GM12878 (cell line): ENCODE measurements at regions not wholly inside any gene's neighbourhood (a gene's known extent, or its start where the extent isn't known, plus 50 kb on each side); places are given as distances from the start of the nearest gene placed in this dataset.

ENCODE experiments used
- ATAC-seq: fragments of 200-7000 bp; cut with Tn5 transposase; 3 replicates; pipeline ENCODE4 v1.9.1; 2020; ENCODE audit warnings: mild to moderate bottlenecking, moderate library complexity
- BruUV-seq: library from RNA; stranded (reverse); fragments of 400-500 nt; replicated peaks from 2 replicates; lab custom pipeline; 2021; lab: Mats Ljungman, UMichigan
- CTCF ChIA-PET: fragments of 300-600 bp; sonication (Branson Sonifier 250); formaldehyde crosslinking; extraction: SDS; loops from one replicate; lab custom pipeline; 2021; ENCODE audit warnings: inconsistent platforms; lab: Yijun Ruan, JAX
- POLR2A ChIA-PET: fragments of 350-600 bp; formaldehyde crosslinking; extraction: SDS; loops from one replicate; lab custom pipeline; 2021; ENCODE audit warnings: inconsistent platforms; lab: Charles Lee
- RAD21 ChIA-PET: fragments of 300-600 bp; sonication (Branson Sonifier 250); formaldehyde crosslinking; loops from one replicate; lab custom pipeline; 2023; ENCODE audit warnings: antibody characterized with exemption; ENCODE audit not compliant: unreplicated experiment; lab: Charles Lee
- SMC1A ChIA-PET: fragments of 300-600 bp; sonication (Branson Sonifier 250); formaldehyde crosslinking; loops from one replicate; lab custom pipeline; 2023; ENCODE audit not compliant: unreplicated experiment, uncharacterized antibody; lab: Charles Lee
- DNase-seq: peaks from one replicate; pipeline ENCODE4 v3.0.0-alpha.2; 2011; ENCODE audit warnings: low read depth, low spot score
- FAIRE-seq: peaks from 3 replicates; lab custom pipeline; 2011; peaks lifted over from hg19 to GRCh38; lab: Jason Lieb, UNC
- H2AFZ ChIP-seq: 2 replicates; pipeline ENCODE4 v1.6.0; 2011; ENCODE audit warnings: low read depth, low read length, control low read depth; ENCODE audit not compliant: control insufficient read depth
- H3K27ac ChIP-seq: 2 replicates; pipeline ENCODE4 v1.5.1; 2011; ENCODE audit warnings: control low read depth; ENCODE audit not compliant: control insufficient read depth, insufficient read depth
- H3K27me3 ChIP-seq, 2 experiments: replicated peaks in 1 of 2; 2 replicates each; pipeline versions ENCODE4 v1.6.0 to v1.6.1; 2011; ENCODE audit warnings: low read length in 1 of 2; ENCODE audit not compliant: control insufficient read depth in 2 of 2, insufficient read depth in 2 of 2
- H3K36me3 ChIP-seq, 2 experiments: 2 replicates each; pipeline ENCODE4 v1.5.1; 2011; ENCODE audit warnings: low read length in 1 of 2; ENCODE audit not compliant: control insufficient read depth in 2 of 2, insufficient read depth in 2 of 2
- H3K4me1 ChIP-seq: 2 replicates; pipeline ENCODE4 v1.6.1; 2011; ENCODE audit warnings: mild to moderate bottlenecking, low read length, moderate library complexity, mixed read lengths; ENCODE audit not compliant: control insufficient read depth, insufficient read depth
- H3K4me2 ChIP-seq: 2 replicates; pipeline ENCODE4 v1.6.0; 2011; ENCODE audit warnings: control low read depth; ENCODE audit not compliant: control insufficient read depth, insufficient read depth
- H3K4me3 ChIP-seq: fragments of 200-600 bp; sonication (generic); 2 replicates; pipeline ENCODE4 v1.5.1; 2016
- H3K79me2 ChIP-seq: 2 replicates; pipeline ENCODE4 v1.6.0; 2011; ENCODE audit warnings: low read length; ENCODE audit not compliant: control insufficient read depth, insufficient read depth
- H3K9ac ChIP-seq: 2 replicates; pipeline ENCODE4 v1.8.0; 2011; ENCODE audit warnings: low read length, control low read depth, mixed read lengths; ENCODE audit not compliant: control insufficient read depth, insufficient read depth
- H3K9me3 ChIP-seq: replicated peaks from 3 replicates; pipeline ENCODE4 v1.5.1; 2011; ENCODE audit warnings: mild to moderate bottlenecking, low read length; ENCODE audit not compliant: control insufficient read depth, insufficient read depth
- H4K20me1 ChIP-seq: 2 replicates; pipeline ENCODE4 v1.6.0; 2011; ENCODE audit not compliant: control insufficient read depth, insufficient read depth
- CBFB ChIP-seq: IDR thresholded peaks from 2 replicates; pipeline ENCODE4 v1.6.1; 2016; ENCODE audit warnings: antibody characterized with exemption, low read depth
- NFYB ChIP-seq: IDR thresholded peaks from 2 replicates; pipeline ENCODE4 v1.6.1; 2011; ENCODE audit warnings: low read depth, mild to moderate bottlenecking, low read length, improper control_type of control experiment, moderate library complexity; ENCODE audit not compliant: insufficient read depth
- NRF1 ChIP-seq: conservative IDR thresholded peaks from 2 replicates; pipeline ENCODE4 v1.6.1; 2011; ENCODE audit warnings: mild to moderate bottlenecking, low read depth, low read length, improper control_type of control experiment
- TARDBP ChIP-seq: IDR thresholded peaks from 2 replicates; pipeline ENCODE4 v1.6.1; 2016; ENCODE audit warnings: borderline replicate concordance
- WRNIP1 ChIP-seq: IDR thresholded peaks from 2 replicates; pipeline ENCODE4 v1.6.1; 2011; ENCODE audit warnings: low read depth, low read length, improper control_type of control experiment, borderline replicate concordance
- ZNF217 ChIP-seq: fragments of 450-650 bp; IDR thresholded peaks from 2 replicates; pipeline ENCODE4 v1.6.1; 2017; ENCODE audit warnings: antibody characterized with exemption, mild to moderate bottlenecking
- ZNF384 ChIP-seq: IDR thresholded peaks from 2 replicates; pipeline ENCODE4 v1.6.1; 2012; ENCODE audit warnings: low read depth, mild to moderate bottlenecking, low read length, improper control_type of control experiment, borderline replicate concordance
- WGBS: methylation state at CpG from one replicate; pipeline ENCODE4 v1.1.6; 2016; ENCODE audit warnings: low lambda C conversion rate; ENCODE audit not compliant: insufficient replicate concordance, insufficient coverage; ENCODE audit errors: missing lambda C conversion rate; 5-methylcytosine and 5-hydroxymethylcytosine counted together
- in situ Hi-C: fragments of 300-500 bp; cut with MboI; formaldehyde crosslinking; loops from 9 replicates; pipeline ENCODE4 v1.14.3; 2018; ENCODE audit warnings: mixed read lengths
- intact Hi-C: fragments of 100-400 bp; cut with micrococcal nuclease; formaldehyde crosslinking; loops from one replicate; pipeline ENCODE4 v1.14.2; 2022; ENCODE audit not compliant: unreplicated experiment
- TF ChIP-seq, protein P1 (sequence below): fragments of 450-650 bp; conservative IDR thresholded peaks from 2 replicates; pipeline ENCODE4 v1.6.1; 2017; ENCODE audit warnings: mild to moderate bottlenecking, moderate library complexity
- TF ChIP-seq, protein P2 (sequence below): IDR thresholded peaks from 2 replicates; pipeline ENCODE4 v1.6.1; 2012; ENCODE audit warnings: low read depth, low read length, improper control_type of control experiment
- TF ChIP-seq, protein P3 (sequence below): IDR thresholded peaks from 2 replicates; pipeline ENCODE4 v1.6.1; 2012; ENCODE audit warnings: low read depth, low read length, improper control_type of control experiment

DNA sequence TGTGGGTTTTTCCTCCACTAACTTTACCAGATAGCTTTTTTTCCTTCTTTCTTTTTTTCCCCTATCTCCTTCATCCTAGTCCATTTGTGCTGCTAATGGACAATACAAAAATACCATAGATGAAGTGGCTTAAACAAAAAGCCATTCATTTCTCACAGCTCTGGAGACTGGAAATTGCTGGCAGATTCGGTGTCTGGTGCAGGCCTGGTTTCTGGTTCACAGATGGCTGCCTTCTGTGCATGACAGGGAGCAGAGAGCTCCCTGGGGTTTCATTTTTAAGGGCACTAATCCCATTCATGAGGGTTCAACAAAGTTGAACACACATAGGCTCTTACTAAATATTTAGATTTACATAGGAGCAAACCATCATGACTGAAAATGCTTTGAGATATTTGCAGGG, 467.4 kb downstream of the TYW1 start:
- TF ChIP-seq, protein P1, sequence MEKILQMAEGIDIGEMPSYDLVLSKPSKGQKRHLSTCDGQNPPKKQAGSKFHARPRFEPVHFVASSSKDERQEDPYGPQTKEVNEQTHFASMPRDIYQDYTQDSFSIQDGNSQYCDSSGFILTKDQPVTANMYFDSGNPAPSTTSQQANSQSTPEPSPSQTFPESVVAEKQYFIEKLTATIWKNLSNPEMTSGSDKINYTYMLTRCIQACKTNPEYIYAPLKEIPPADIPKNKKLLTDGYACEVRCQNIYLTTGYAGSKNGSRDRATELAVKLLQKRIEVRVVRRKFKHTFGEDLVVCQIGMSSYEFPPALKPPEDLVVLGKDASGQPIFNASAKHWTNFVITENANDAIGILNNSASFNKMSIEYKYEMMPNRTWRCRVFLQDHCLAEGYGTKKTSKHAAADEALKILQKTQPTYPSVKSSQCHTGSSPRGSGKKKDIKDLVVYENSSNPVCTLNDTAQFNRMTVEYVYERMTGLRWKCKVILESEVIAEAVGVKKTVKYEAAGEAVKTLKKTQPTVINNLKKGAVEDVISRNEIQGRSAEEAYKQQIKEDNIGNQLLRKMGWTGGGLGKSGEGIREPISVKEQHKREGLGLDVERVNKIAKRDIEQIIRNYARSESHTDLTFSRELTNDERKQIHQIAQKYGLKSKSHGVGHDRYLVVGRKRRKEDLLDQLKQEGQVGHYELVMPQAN: no peak
- no peak for TF ChIP-seq WRNIP1
- TF ChIP-seq NFYB: no peak
- TF ChIP-seq ZNF384: no peak
- TF ChIP-seq NRF1: no peak
- TF ChIP-seq CBFB: no peak
- TF ChIP-seq, protein P2, sequence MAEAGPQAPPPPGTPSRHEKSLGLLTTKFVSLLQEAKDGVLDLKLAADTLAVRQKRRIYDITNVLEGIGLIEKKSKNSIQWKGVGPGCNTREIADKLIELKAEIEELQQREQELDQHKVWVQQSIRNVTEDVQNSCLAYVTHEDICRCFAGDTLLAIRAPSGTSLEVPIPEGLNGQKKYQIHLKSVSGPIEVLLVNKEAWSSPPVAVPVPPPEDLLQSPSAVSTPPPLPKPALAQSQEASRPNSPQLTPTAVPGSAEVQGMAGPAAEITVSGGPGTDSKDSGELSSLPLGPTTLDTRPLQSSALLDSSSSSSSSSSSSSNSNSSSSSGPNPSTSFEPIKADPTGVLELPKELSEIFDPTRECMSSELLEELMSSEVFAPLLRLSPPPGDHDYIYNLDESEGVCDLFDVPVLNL: no peak
- no peak for TF ChIP-seq ZNF217
- TF ChIP-seq, protein P3, sequence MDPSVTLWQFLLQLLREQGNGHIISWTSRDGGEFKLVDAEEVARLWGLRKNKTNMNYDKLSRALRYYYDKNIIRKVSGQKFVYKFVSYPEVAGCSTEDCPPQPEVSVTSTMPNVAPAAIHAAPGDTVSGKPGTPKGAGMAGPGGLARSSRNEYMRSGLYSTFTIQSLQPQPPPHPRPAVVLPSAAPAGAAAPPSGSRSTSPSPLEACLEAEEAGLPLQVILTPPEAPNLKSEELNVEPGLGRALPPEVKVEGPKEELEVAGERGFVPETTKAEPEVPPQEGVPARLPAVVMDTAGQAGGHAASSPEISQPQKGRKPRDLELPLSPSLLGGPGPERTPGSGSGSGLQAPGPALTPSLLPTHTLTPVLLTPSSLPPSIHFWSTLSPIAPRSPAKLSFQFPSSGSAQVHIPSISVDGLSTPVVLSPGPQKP: no peak
- no peak for TF ChIP-seq TARDBP
- RAD21 ChIA-PET: no interaction called here
- no peaks in the 10 kb centered on the region for H4K20me1 ChIP-seq
- no peaks in the 10 kb centered on the region for H3K4me1 ChIP-seq
- POLR2A ChIA-PET: no interaction called here
- H3K9me3 ChIP-seq: no peaks in the 10 kb centered on the region
- H3K27me3 ChIP-seq: no peaks in the 10 kb centered on the region
- no peak for FAIRE-seq
- no peaks in the 10 kb centered on the region for H3K36me3 ChIP-seq
- CTCF ChIA-PET: no interaction called here
- WGBS: 0% methylated on average over 1 of the region's 1 CpG
- H3K27ac ChIP-seq: no peak overlapping the region
- DNase-seq: no peak
- no peak overlapping the region for H3K4me3 ChIP-seq
- H3K9ac ChIP-seq: no peak overlapping the region
- intact Hi-C loops: no loop called here
- SMC1A ChIA-PET: interaction anchor here (0.5 kb wide), 1 partner anchor 36 kb away, joined by 4 read pairs; no protein-coding TSS in a partner anchor
- in situ Hi-C loops: no loop called here
- no peaks in the 10 kb centered on the region for H3K79me2 ChIP-seq
- no TSS peak for BruUV-seq
- H3K4me2 ChIP-seq: no peak overlapping the region
- no peak for ATAC-seq
- no peak overlapping the region for H2AFZ ChIP-seq
